ENCODE measurements at regions not wholly inside any gene's neighbourhood (a gene's known extent, or its start where the extent isn't known, plus 50 kb on each side); places are given as distances from the start of the nearest gene placed in this dataset.

DNA sequence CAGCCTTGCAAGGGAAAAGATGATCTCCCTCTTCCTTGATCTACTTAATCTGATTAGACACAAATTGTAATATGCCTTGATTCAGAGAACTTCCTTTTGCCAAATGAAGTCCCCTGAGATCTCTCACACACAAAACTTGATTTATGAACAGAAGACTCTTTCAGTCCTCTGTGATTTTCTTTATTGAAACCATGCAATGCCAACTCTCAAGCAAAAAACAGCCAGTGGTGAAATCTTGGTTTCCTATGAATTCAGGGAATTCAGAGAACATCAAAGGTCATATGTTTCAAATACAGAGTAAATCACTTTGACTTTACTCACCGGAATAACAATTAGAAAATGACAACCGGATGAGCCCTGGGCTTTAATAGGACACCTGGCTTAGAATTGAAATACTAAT lies 211.7 kb downstream of the ABHD5 start:
- Histone ChIP-seq H3K4me3 (ENCODE audit: low read depth, low read length) (no peak overlapping the region), H3K36me3 (ENCODE audit: control insufficient read depth, insufficient read depth, low read length) (no peaks in the 10 kb centered on the region), H3K4me1 (no peaks in the 10 kb centered on the region), H3K27me3 (replicated peaks; ENCODE audit: control insufficient read depth, insufficient read depth, low read length) (no peaks in the 10 kb centered on the region), H3K9me3 (no peaks in the 10 kb centered on the region; the same call in 1 of the 2 replicates)
- H3K4me3 Mint-ChIP-seq (ENCODE audit: unreplicated experiment), result no peak overlapping the region
- no peak overlapping the region for H3K27ac Mint-ChIP-seq (ENCODE audit: unreplicated experiment)
- intact Hi-C loops (cut with micrococcal nuclease; ENCODE audit: unreplicated experiment), result no loop called here
- no peaks in the 10 kb centered on the region for H3K4me1 Mint-ChIP-seq (ENCODE audit: low read depth, unreplicated experiment)
- no peaks in the 10 kb centered on the region for H3K9me3 Mint-ChIP-seq (ENCODE audit: unreplicated experiment)
- H3K27me3 Mint-ChIP-seq (ENCODE audit: insufficient read depth, unreplicated experiment), result peaks cover 25% of the 10 kb centered on the region
- no TSS peak for BruUV-seq (replicated peaks)
- CTCF ChIA-PET, result no interaction called here
- POLR2A ChIA-PET, result no interaction called here
- no peak for DNase-seq
- TF ChIP-seq, protein P1, sequence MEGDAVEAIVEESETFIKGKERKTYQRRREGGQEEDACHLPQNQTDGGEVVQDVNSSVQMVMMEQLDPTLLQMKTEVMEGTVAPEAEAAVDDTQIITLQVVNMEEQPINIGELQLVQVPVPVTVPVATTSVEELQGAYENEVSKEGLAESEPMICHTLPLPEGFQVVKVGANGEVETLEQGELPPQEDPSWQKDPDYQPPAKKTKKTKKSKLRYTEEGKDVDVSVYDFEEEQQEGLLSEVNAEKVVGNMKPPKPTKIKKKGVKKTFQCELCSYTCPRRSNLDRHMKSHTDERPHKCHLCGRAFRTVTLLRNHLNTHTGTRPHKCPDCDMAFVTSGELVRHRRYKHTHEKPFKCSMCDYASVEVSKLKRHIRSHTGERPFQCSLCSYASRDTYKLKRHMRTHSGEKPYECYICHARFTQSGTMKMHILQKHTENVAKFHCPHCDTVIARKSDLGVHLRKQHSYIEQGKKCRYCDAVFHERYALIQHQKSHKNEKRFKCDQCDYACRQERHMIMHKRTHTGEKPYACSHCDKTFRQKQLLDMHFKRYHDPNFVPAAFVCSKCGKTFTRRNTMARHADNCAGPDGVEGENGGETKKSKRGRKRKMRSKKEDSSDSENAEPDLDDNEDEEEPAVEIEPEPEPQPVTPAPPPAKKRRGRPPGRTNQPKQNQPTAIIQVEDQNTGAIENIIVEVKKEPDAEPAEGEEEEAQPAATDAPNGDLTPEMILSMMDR (IDR thresholded peaks at IDR 0.05; ENCODE audit: insufficient read depth in 1 of 2, low read depth in 1 of 2, low read length in 1 of 2, severe bottlenecking in 1 of 2, unreplicated experiment in 1 of 2), result no peak
- peaks cover 5% of the 10 kb centered on the region for H3K36me3 Mint-ChIP-seq (ENCODE audit: insufficient read depth, unreplicated experiment)

DNA sequence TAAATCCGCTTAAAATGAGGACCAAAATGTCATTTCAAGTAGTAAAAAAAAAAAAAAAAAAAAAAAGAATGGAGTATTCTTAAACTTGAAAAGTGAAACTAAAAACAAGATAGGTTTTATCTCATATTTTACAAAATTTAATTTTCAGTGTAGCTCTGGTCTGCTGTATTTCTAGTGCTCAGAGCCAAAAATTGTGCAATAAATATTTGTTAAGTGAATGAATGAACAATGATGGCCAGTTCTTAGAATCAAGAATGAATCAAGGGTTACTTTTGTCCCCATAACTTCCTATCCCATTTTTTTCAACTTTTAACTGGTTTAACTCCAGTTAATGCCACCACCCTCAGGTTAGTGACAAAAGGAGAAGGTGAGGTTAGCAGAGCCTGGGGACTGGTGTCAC lies 214.4 kb downstream of the ABHD5 start:
- POLR2A ChIA-PET, result no interaction called here
- intact Hi-C loops (cut with micrococcal nuclease; ENCODE audit: unreplicated experiment), result no loop called here
- Mint-ChIP-seq H3K4me3 (ENCODE audit: unreplicated experiment) (no peak overlapping the region), H3K27me3 (ENCODE audit: insufficient read depth, unreplicated experiment) (peaks cover 20% of the 10 kb centered on the region), H3K4me1 (ENCODE audit: low read depth, unreplicated experiment) (no peaks in the 10 kb centered on the region), H3K36me3 (ENCODE audit: insufficient read depth, unreplicated experiment) (peaks cover 5% of the 10 kb centered on the region), H3K9me3 (ENCODE audit: unreplicated experiment) (no peaks in the 10 kb centered on the region), H3K27ac (ENCODE audit: unreplicated experiment) (no peak overlapping the region)
- H3K27me3 ChIP-seq (replicated peaks; ENCODE audit: control insufficient read depth, insufficient read depth, low read length), result no peaks in the 10 kb centered on the region
- BruUV-seq (replicated peaks), result no TSS peak
- DNase-seq, result no peak
- H3K4me3 ChIP-seq (ENCODE audit: low read depth, low read length), result no peak overlapping the region
- H3K4me1 ChIP-seq, result no peaks in the 10 kb centered on the region
- H3K9me3 ChIP-seq, result no peaks in the 10 kb centered on the region
- CTCF ChIA-PET, result no interaction called here
- no peaks in the 10 kb centered on the region for H3K36me3 ChIP-seq (ENCODE audit: control insufficient read depth, insufficient read depth, low read length)
- TF ChIP-seq, protein P1 (IDR thresholded peaks at IDR 0.05; ENCODE audit: insufficient read depth in 1 of 2, low read depth in 1 of 2, low read length in 1 of 2, severe bottlenecking in 1 of 2, unreplicated experiment in 1 of 2), result no peak

DNA sequence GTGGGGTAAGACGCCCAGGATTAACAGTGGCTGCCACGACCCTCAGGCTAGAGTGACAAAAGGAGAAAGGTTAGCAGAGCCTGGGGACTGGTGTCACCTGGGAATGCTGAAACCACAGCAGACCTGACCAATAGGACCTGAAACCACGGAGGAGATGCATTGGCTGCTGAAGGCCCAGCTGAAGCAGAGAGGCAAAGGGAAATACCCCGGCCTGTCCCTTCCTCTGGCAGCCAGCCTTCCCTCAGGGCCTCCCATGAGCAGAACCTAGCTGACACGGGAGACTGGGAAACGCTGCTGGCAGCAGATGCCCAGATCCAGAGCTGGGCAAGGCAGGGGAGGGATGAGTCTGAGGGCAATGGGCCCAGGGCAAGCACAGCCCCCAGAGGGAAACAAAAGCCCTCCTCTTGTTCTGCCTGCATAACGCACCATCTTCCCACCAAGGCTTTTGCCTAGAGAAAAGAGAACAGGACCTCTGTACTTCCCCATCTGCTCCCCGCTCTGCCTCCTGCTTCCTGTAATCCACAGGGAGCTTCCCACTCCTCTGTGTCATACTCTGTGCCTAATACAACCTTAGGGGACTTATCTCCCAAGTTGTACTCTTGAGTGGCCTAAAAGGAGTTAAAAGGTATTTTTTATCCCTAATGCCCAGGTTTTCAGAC lies 216.2 kb downstream of the ABHD5 start:
- no peaks in the 10 kb centered on the region for H3K4me1 Mint-ChIP-seq (ENCODE audit: low read depth, unreplicated experiment)
- BruUV-seq (replicated peaks), result no TSS peak
- H3K36me3 ChIP-seq (ENCODE audit: control insufficient read depth, insufficient read depth, low read length), result no peaks in the 10 kb centered on the region

More for the DNA sequence above, 216.2 kb downstream of the ABHD5 start:
- DNase-seq, result no peak
- H3K27ac Mint-ChIP-seq (ENCODE audit: unreplicated experiment), result no peak overlapping the region
- intact Hi-C loops (cut with micrococcal nuclease; ENCODE audit: unreplicated experiment), result no loop called here
- H3K27me3 Mint-ChIP-seq (ENCODE audit: insufficient read depth, unreplicated experiment), result peaks cover 17% of the 10 kb centered on the region
- H3K9me3 Mint-ChIP-seq (ENCODE audit: unreplicated experiment), result no peaks in the 10 kb centered on the region
- ChIA-PET CTCF (no interaction called here), POLR2A (no interaction called here)
- Histone ChIP-seq H3K27me3 (replicated peaks; ENCODE audit: control insufficient read depth, insufficient read depth, low read length) (no peaks in the 10 kb centered on the region), H3K9me3 (no peaks in the 10 kb centered on the region), H3K4me1 (no peaks in the 10 kb centered on the region), H3K4me3 (ENCODE audit: low read depth, low read length) (no peak overlapping the region)
- TF ChIP-seq, protein P1 (IDR thresholded peaks at IDR 0.05; ENCODE audit: insufficient read depth in 1 of 2, low read depth in 1 of 2, low read length in 1 of 2, severe bottlenecking in 1 of 2, unreplicated experiment in 1 of 2), result no peak
- H3K4me3 Mint-ChIP-seq (ENCODE audit: unreplicated experiment), result no peak overlapping the region
- H3K36me3 Mint-ChIP-seq (ENCODE audit: insufficient read depth, unreplicated experiment), result peaks cover 5% of the 10 kb centered on the region

All from Caco-2 (cell line).